ENCODE measurements at regions not wholly inside any gene's neighbourhood (a gene's known extent, or its start where the extent isn't known, plus 50 kb on each side); places are given as distances from the start of the nearest gene placed in this dataset.
"Not testable (repeated sequence)": the region's sequence is repeated elsewhere in the genome, so short reads cannot be mapped to it uniquely, and the experiment has no call there.

DNA sequence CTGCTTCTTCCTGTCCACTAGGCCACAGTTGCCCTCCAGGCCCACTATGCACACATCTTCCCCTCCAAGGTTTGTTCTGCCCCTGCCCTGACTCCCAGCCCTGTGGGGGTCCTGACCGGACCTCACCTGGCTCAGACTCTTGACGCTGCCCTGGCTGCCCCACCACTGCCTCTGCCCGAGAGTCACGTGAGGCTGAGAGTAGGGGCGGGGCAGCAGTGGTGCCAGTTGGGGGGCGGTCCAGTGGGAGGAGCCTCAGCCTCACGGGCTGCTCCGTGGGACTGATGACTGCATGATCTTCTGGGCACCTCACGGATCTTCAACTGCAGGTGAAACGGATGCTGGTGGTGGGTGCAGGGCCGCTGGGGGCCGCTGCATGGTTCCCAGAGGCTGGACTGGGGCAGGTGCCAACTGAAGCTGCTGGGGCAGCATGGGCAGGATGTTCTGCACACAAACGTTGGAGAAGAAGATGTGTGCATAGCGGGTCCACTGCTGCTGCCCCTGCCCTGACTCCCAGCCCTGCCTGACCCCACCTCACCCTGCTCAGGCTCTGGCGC is 77.6 kb downstream of the HHIPL2 start:
- DNase-seq, result not testable (repeated sequence)

- DNase-seq, result no peak
Observed at GRCh38 chr1:222466150-222466865, 81.6 kb downstream of the HHIPL2 start.

DNA sequence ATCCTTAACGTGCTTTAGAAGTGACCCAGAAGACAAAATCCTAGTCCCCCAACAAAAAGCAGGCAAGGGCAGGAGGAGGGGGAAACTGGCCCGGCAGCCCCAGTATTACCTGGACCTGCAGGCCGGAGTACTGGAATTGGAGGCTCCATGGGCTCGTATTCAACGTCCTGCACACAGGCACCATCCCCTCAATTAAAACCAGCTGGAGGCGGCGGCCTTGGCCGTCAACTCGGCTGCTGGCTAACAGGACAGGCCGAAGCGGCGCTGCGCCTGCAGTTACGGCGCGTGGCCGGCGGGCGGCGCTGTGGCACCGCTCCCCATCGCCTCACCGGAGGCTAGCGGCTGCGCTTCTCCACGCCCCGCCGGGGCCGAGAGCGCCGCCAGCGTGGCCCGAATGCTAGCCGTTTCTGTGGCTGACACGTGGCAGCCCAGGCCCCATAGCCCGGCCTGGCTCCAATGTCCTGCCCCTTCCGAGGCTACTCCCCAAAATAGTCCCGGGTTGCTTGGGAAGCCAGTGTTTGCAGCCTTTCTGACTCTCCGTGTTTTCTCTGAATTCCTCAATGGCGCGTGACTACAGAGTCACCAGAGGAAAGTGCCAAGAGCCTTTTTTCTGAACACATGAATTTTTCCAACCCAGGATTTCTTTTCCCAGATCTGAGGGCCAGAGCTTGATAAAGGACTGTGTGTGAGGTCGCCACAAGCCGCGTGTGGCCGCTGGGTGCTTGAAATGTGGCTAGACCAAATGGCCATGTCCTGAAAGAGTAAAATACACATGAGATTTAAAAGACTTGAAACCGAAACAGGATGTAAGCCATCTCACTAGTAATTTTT is 82.5 kb downstream of the HHIPL2 start:
- DNase-seq, result peak; percentile 76

- DNase-seq, result peak; percentile 76
Observed at GRCh38 chr1:222464841-222465210, 83.1 kb downstream of the HHIPL2 start.

GRCh38 chr1:222463059-222463730 is 84.7 kb downstream of the HHIPL2 start:
- no peak for DNase-seq

DNA sequence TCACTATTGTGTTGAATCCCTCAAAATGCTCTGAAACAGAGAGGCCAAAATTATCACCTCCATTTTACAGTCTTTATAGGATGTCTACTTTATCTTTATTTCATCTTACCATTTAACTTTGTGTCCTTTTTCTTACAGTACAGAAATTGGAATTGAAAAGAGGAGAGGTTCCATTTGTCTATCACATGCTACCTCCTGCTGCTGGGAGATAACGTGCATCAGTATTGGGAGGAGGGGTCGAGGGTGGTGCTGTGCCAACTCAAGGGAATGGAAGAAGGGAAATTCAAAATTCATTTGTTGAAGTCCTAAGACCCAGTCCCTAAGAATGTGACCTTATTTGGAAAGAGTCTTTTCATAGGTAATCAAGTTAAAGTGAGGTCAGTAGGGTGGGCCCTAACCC is 85.3 kb downstream of the HHIPL2 start:
- DNase-seq, result no peak

DNA sequence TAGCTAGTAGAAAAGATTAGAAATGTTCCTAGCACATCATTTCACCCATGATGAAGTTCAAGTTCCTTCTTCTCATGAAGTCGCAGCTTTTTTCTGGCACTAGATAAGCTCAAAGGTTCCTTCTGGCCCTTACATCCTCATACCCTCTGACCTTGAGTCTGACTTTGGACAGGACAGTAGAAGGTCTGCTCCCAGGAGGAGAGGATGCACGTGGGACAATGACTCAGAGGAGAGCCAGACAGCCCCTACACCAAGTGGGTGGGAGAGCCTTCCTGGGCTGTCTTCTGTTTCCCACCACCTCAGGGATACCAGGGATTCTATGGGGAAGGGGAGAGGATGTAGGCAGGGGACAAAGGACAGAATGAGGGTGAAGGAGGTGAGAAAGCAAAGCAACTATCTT is 86.0 kb downstream of the HHIPL2 start:
- DNase-seq, result no peak

GRCh38 chr1:222459652-222460051 is 88.3 kb downstream of the HHIPL2 start:
- no peak for DNase-seq

DNA sequence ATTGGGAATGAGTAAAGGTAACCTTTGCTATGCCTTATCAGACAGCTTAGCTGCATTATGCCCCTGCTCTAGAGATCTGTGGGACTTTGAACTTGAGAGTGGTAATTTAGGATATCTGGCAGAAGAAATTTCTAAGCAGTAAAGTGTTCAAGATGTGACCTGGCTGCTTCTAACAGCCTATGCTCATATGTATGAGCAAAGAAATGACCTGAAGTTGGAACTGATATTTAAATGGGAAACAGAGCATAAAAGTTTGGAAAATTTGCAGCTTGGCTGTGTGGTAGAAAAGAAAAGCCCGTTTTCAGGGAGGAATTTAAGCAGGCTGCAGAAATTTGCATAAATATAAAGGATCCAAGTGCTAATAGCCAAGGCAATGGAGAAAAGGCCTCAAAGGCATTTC is 90.4 kb downstream of the HHIPL2 start:
- no peak for DNase-seq

GRCh38 chr1:222457084-222457483 is 90.8 kb downstream of the HHIPL2 start:
- no peak for DNase-seq

DNA sequence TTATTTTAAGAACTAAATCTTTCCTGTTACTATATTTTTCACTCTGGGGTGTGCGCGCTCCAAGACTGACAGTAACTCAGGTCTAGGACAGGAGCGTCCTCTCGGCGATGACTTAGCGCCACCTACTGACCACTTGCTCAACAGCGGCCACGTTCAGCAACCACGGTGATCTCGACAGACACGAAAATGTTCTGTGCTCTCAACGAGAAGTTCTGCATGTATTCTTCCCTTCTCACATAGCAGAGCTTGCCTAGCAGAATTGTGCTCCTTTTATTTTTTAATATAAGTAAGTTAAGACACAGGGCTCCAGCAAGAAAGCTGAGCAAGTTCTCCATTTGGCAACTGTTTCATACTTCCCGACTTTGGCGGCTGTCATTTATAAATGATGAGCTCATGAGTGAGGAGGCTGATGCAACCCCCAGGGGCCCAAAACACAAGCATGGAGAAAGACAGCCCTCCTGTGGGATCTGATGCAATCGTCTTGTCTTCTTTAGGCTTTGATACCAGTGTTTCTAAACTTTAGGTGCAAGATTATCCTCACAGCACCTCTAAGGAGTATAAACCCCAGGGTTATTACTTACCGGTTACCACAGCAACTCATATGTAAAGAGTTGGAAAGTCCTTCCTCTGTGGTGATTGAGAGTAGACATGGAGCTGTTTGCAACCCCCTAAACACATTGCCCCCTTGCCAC is 92.6 kb downstream of the HHIPL2 start:
- peak; percentile 88 for DNase-seq

GRCh38 chr1:222454782-222455181 is 93.1 kb downstream of the HHIPL2 start:
- no peak for DNase-seq

- no peak for DNase-seq
Observed at GRCh38 chr1:222454186-222454585, 93.7 kb downstream of the HHIPL2 start.

DNA sequence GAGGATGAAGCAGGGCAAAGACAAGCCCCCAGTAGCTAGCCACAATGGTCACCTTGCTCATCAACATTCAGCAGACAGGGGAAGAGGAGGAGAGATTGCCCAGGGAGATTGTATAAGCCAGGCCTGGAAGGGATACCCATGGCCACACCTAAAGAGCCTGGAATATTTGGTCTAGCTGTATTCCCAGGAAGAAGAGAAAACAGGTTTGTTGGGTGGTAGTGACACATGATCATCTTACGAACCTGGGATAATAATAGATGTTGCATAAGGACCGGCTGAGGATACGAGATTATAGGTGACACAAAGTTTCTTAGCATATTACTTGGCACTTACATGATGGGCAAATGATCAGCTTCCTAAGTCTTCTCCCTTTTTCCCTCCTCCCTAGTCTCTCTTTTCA is 95.9 kb downstream of the HHIPL2 start:
- DNase-seq, result no peak

DNA sequence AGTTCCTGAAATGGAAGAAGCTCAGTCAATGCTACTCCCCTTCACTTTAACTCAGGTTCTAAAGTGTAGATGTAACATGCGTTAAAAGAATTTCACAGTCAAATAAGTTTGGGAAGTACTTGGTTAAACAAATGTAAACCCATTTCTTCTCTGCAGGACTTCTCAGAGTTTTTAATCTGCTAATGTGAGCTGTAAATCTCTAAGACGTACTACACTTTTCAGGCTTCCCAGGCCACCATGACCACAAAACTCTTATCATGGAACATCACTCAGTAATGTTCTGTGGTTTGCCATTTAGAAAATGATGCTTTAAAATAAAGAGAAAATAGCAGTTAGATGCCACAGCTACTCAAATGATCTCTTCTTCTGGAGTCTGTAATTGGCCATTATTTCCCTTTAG is 104.3 kb downstream of the HHIPL2 start:
- no peak for DNase-seq

DNA sequence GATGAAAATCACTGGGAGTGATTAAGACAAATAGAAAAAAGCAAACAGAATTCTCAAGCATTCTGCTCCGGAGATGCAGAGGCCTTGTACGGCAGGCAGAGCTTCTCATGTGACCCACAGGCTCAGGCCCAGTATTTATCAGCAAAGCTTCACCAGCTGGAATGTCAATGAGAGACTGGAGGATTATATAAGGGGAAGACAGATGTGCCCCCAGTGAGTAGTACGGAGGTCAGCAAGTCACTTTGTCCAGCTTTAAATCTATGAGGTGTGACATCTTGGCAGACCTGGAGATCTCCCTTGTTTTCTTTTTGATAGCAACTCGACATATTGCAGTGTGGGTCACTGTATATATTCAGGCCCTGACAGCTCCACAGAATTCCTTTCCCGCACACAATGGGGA is 106.8 kb downstream of the HHIPL2 start:
- no peak for DNase-seq

DNA sequence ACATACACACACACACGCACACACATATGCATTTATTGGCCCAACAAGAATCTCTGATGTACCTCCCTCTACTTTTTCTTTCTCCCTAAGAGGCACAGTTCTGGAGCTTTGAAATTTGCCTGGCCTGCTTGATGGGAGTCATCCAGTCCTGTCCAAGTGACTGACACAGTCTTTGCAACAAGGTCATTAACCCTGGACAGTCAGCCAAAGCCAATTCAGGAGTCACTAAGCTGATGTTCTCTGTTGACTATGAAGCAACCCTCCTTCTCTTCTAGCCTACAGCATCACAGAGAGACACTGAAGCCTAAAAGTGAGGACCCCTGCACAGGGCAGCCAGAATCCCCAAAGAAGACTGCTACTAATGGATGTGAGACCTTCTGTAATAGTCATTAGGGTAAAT is 123.1 kb downstream of the HHIPL2 start:
- DNase-seq, result no peak

- DNase-seq, result no peak
Observed at GRCh38 chr1:222421380-222421779, 126.5 kb downstream of the HHIPL2 start.

GRCh38 chr1:222420633-222421032 is 127.3 kb downstream of the HHIPL2 start:
- no peak for DNase-seq

- DNase-seq, result no peak
Observed at GRCh38 chr1:222418654-222419053, 129.2 kb downstream of the HHIPL2 start.

GRCh38 chr1:222417264-222417663 is 130.6 kb downstream of the HHIPL2 start:
- no peak for DNase-seq

- DNase-seq, result peak; percentile 60
Observed at GRCh38 chr1:222416001-222416791, 131.7 kb downstream of the HHIPL2 start.
